HS-5 (cell line): ENCODE measurements at regions not wholly inside any gene's neighbourhood (a gene's known extent, or its start where the extent isn't known, plus 50 kb on each side); places are given as distances from the start of the nearest gene placed in this dataset.

ENCODE experiments used
- DNase-seq: peaks from one replicate; pipeline ENCODE4 v3.0.0-alpha.2; 2012; ENCODE audit warnings: low read depth

DNA sequence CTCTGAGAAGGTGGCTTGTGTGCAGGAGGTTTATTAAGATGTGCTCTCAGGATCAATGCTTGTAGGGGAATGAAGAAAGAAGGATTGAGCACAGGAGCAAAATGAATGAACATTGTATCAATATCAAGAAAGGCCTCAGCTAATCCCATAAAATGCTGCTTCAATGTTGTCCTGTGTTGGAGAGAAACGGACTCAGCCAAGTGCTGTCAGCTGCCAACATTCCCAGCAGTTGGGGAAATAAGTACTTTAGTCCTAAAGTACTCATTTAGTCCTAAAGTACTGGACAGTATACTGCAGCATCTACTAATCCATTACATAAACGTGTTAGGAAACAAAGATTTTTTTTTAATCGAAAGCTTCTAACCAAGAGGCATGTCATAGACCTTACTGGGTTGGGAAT lies 255.9 kb downstream of the SEC23A start:
- no peak for DNase-seq

DNA sequence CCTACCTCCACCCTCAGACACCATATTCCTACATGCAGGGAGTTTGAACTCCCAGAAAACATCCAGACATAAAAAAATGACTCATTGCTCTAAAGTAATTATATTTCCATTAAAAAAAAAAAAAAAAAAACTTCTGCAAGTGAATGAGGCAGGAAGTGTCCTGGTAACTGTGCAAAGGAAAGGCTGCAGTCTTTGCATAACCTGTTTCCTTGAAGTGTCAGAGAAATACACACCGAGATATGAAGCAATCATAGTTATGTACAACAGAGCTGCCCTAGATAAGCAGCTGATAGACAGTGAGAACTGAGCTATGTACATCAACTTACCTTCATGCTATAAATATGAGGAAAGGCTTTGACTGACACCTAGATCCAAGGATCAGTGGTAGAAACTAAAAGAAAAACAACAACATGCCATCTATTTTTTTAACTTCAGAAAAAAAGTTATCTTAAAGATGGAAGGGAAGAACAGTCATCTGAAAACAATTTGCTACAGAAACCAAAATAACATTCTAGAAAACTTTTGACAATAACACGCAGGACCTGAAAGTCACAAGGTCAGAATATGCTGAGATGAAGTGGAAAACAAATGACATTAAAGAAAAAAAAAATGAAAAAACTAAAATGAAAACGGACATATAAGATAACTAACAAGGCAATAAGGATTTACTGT lies 263.2 kb downstream of the SEC23A start:
- no peak for DNase-seq

DNA sequence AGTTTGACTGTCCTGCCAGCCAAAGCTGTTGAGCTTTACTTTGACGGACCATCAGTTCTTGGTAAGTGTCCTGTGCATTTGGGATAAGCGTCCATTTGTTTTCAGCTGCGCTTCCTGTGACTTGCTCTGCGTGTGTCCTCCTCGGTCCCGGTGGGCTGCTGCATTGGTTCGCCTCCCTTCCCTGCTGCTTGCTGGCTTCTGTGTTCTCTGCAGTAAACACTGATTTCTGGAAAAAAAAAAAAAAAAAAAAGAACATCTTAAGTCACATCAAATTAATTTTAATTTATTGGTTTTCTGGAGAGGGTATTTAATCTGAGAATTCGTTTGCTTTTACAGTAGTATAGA lies 264.1 kb downstream of the SEC23A start:
- no peak for DNase-seq

DNA sequence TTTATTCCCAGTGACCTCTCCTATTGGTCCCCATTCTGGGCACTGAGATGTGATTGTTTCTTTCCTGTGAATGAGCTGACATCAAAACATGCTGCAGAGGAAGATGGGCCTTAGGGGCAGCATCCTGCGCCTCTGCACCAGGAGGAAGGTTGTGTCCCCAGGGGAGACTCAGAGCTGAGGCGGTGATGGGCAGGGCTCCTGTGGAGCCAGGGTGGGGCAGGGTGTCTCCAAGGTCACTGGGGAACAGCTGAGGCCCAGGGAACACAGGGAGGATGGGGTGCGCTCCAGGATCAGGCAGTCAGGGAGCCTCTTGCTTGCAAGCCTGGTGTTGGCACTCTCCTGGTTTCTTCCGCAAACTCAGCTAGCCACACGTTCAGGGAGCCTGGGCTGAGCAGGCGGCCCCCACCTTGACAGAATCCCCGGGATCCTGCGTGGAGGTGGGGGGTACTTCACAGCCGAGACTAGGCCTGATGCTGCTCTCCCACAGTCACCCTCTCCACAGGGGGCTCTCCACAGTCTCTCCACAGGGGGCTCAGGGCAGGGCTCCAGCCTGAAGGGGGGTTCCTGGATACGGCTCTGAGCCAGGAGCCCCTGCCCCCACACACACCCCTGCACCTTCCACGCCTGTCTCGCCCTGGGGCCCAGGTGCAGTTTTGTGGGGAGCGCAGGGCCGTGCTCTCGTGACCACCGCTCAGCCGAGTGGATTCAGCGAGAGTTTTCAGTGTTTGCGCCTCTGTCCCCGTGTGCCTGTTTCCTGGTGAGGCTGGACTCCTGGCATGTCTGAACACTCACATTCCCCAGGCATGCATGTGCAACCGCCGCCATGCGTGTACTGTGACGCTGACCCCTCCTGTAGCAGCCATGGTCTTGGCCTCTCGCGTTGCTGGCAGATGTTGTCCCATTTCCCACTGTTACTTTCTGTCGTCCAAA lies 264.7 kb downstream of the SEC23A start:
- DNase-seq: no peak

DNA sequence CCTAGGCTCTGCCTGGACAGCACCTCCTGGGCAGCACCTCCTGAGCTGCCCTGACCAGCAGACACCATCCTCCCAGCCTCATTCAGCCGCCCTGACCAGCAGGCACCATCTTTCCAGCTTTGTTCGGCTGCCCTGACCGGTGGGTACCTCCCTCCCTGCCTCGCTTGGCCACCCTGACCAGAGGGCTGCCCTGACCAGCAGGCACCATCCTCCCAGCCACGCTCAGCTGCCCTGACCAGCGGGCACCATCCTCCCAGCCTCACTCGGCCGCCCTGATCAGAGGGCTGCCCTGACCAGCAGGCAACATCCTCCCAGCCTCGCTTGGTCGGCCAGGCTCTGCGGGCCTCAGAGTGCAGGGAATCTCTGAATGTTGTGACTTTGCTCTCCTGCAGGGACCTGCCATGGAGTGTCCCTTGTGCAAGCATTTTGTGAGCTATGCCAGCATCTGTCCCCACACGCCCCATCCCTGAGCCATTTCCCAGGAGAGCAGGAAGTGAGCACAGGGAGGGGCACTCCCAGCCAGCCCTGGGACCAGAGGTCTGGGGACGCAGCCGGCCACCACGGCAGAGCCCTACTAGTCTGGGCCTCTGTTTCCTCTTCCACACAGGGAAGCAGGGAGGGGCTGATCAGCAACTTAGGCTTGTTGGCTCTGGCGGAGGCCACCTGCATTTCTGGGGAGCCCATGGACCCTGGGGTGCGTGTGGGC lies 265.5 kb downstream of the SEC23A start:
- DNase-seq: no peak

DNA sequence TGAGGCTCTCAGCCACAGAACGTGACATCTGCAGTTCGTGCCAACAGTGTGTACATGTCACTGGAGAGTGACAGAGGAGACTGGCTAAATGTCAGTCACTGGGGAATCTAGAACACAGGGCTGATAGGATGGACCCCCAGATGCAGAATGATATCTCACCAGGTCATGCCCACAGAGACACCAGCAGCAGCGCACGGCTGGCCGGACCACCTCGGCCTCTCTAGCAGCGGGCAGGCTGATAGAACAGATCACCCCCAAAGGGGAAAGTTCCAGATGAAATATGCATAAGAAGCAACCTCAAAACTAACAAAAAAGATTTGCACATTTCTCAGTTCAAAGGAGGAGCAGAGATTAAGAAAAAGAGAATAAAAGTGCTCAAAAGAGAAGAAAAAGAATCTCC lies 266.5 kb downstream of the SEC23A start:
- DNase-seq: no peak

DNA sequence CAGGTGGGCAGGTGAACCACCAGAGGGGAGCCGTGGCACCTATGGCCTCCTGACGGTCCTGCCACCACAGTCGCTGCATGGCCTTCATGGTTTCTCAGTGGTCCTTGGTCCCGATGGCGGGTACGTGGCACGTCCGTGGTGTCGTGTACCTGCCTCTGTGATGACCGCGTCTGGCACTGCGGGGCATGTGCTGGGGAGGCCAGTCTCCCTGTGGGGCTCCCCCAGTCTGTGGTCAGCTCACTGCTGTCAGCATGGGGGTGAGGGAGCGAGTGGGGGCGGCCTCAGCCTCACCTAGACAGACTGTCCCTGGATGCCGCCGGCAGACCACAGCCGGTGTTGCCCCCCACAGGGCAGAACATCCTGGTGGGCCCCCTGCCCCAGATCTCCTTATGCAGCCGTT lies 267.2 kb downstream of the SEC23A start:
- no peak for DNase-seq

DNA sequence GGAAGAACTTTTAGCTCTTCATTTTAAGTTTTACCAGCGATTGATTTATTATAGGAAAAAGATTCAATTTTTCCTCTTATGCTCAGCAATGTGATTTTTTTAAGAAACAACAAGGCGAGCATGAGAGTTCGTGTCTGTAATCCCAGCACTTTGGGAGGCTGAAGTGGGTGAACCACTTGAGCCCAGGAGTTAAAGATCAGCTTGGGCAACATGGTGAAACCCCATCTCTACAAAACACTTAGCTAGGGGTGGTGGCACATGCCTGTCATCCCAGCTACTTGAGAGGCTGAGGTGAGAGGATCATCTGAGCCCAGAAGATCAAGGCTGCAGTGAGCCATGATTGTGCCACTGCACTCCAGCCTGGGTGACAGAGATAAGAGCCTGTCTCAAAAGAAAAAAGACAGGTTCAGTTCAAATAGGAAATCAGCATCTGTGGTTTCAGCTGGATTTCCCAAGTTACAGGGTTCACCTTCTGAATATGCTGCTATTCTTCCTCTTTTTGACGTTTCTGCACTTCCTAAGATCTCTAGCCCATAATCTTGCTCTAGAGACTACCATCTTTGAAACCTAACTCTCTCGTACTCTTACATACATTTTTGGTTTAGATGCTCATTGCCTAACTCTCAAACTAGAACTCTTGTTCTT lies 274.7 kb downstream of the SEC23A start:
- DNase-seq: no peak

DNA sequence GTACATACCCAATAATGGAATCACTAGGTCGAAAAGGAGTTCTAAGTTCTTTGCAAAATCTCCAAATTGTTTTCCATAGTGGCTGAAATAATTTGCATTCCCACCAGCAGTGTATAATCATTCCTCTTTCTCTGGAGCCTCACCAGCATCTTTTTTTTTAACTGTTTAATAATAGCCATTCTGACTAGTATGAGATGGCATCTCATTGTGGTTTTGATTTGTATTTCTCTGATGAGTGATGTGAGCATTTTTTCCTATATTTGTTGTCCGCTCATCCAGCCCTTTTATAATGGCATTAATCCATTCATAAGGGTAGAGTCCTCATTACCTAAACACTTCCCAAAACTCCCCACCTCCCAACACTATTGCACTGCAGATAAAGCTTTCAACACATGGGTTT lies 278.3 kb downstream of the SEC23A start:
- DNase-seq: no peak

DNA sequence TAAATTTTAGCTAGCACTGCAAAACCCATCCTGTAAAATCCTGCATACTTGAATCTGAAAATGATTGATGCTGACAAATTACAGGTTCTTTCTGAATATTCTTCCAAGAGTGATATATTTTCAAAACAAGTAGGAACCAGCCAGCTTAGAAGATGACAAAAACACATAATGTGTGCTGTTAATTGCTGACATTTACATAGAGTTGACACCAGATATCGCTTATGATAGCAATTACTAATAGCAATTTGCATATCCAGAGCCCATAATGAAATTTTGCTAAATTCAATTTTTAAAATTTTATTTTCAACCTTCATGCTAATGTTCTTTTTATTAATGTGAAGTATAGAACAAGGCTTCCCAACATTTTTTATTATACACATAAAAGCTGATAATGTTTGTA lies 284.5 kb downstream of the SEC23A start:
- no peak for DNase-seq

DNA sequence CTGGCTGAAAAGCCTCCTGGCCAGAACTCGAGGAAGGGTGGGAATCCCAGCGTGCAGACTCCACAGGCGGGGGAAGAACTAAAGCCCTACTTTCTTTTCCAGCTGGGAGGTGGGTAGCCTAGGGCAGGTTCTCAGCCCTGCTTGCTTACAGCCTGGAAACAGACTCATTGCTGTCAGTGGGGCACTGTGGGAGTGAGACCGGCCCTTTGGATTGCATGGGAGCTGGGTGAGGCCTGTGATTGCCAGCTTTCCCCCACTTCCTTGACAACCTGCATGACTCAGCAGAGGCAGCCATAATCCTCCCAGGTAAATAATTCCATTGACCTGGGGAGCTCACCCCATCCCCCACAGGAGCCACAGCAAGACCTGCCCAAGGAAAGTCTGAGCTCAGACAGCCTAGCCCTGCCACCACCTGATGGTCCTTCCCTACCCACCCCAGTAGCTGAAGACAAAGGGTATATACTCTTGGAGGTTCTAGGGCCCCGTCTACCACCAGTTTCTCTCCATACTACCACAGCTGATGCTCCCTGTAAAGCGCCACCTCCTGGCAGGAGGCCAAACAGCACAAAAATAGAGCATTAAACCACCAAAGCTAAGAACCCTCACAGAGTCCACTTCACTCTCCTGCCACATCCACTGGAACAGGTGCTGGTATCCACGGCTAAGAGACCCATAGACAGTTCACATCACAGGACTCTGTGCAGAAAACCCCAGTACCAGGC lies 294.1 kb downstream of the SEC23A start:
- DNase-seq: no peak

DNA sequence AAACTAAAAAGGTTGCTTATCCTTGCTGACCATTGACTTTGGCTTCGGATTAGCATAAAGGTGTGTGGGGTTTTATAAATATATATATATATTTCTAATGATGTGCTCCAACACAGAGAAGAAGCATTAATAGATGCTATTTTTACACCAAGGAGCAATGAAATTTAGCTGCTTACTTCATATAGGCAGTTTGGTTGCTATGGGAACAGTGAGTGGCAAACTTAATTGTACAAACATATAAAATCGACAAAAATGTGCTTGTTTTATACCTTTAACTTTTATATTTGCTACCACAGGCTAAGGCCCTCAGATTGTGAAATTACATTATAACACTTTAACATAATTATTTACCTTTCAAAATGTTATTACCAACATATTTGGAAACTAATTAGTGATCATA lies 303.4 kb downstream of the SEC23A start:
- no peak for DNase-seq

DNA sequence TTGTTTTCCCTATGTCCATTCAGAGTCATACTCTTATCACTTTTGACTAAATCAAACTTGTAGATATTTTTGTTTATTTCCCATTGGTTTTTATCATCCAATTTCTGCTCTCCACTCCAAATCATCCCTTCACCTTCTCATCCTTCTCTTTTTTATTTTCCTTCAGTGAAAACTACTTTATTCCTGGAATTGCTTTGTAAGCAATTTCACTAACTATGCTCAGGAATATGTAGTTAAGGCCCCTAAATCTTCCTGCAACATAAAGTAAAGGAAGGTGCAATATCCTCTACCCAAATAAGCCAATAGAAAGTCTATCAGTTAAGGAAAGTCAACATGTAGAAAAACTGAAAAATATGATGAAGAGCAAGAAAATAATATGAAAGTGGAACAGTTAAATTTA lies 308.4 kb downstream of the SEC23A start:
- no peak for DNase-seq

DNA sequence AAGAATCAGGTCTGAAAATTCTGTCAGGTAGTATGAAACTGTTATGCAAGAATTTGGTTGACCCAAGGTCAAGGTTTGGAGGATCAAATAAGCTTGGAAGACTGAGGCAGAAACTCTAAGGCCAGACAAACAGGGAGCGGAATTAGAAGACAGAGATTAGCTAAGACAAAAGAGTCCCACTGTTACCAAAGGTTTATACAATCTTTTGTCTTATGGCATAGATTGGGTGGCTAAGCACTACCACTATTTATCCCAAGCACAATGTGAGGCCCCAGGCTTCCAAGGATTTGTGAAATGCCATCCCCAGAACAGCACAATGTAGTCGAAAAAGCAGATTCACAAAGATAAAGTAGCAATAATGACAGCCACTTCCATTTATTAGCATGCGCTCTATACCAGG lies 311.2 kb downstream of the SEC23A start:
- no peak for DNase-seq

DNA sequence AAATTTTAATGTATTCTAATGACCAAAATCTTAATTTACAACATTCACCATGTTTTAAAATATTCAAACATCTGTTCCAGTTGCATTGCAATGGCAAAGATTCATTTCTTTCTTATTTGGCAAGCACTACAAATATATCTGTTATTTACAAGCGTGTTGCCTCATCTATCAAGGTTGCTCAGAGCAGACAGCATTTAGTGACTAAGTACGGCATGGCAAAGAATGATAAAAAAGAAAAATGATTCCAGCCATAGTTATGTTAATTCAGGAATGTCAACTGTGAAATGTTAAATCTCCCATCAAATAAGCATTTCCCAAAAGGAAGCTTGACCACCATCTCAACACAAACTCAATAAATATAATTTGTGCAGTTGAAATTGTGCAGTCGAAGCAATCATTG lies 312.1 kb downstream of the SEC23A start:
- DNase-seq: no peak

DNA sequence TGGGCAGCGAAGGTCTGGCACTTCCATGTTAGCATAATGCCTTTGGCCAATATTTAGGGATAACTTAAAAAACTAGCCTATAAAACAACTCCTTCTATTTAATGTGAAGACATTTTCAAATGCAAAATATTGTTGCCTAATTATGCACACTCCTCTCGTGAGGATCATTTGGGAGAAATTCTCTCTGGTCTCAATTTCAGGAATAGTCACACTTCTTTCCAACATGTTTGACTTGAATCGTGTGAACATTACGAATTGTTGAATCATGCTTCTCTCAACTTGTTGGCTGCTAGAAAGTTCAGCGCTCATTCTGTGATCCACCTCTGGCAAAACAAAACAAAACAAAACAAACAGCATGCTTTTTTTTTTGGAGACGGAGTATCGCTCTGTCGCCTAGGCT lies 313.2 kb downstream of the SEC23A start:
- no peak for DNase-seq

DNA sequence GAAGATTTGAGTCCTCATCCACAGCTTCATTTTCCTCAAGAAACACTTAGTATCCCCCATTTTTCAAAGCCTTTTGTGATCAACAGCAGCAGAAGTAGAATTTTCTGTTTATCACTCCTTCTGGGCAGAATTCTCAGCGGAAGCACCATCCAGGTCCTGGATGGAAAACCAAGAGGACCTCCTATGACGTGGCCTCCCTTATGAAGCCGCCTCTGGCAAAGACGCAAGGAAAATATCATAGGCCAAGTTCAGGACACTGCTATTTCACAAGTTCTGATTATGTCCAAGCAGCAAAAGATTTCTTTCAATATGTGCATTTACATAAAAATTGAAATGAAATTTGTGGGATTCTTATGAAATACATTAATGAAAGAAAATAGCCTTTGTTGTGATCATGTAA lies 315.0 kb downstream of the SEC23A start:
- no peak for DNase-seq

DNA sequence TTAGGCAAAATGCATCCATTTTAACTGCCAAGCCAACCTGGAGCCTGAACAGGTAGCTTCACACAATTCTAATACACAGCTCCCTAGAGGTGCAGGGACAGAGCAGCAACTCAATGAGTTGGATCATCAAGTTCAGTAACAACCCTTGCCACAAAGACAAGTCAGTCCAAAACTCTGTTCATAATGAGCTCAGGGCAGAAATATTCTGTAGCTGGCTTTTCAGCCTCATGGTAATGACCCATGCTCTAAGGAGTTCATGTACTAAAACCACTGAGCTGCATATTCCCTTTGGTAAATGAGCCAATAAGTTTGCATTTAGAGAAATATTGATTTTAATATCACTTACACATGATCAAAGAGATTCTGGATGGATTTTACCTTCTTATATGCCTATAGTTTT lies 316.1 kb downstream of the SEC23A start:
- DNase-seq: no peak

DNA sequence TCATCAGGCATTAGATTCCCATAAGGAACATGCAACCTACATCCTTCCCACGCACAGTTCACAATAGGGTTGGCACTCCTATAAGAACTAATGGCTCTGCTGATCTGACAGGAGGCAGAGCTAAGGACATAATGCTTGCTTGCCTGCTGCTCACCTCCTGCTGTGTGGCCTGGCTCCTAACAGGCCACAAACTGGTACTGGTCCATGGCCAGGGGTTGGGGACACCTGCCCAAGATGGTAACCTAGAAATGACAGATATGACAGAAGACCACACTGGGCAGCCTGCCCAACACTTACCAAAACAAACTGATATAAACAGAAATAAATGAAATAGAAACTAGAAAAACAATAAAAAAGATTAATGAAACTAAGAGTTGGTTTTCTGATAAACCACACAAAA lies 325.6 kb downstream of the SEC23A start:
- no peak for DNase-seq

DNA sequence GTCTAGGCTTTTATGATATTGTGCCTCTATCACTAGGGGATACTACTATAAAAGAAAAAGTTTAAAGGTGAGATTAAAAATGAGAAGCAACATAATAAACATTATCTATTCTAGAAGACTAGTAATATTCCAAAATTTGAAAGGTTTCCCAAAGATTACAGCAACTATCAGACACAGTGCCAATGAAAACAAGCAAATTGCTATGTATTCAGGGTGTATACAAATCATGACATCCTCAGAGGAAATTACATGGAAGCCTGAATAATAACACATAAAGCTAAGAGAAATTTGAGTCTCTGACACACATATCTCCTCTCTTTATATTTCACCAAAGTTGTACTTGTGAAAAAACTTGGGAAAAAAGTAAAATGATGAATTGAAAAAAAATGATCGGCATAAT lies 327.0 kb downstream of the SEC23A start:
- no peak for DNase-seq

DNA sequence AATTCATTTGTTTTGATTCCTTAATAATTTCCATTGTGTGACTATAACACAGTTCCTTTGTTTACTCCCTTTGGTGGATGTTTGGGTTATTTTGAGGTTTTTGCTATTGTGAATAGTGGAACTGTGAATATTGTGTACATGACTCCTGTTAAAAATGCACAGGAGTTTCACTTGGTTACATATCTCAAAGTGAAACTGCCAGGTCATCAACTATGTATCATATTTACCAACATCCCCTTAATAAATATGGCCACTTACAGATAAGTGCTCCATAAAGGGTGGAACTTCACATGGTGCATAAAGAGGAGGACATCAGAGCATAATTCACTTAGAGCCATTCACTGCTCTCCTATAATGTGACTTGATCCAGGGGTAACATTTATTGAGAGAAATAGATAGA lies 328.9 kb downstream of the SEC23A start:
- DNase-seq: no peak

DNA sequence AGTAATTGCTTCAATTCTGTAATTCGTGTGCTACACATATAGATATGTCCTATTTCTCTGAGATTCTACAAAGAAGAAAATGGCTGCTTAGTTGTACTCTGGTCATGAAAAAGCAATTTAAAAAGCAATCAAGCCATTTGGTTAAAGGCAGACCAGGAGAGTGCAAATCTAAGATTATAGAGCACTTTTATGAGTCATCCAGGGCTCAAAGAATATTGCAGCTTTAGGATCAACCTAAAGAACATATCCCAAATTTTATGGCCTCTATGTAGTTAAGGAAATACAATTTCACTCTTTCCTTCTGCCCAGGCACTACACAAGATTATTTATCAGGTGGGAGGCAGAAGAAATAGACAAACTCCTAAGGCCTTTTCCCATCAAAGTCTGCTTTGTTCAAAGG lies 332.8 kb downstream of the SEC23A start:
- no peak for DNase-seq
